ENCODE measurements at regions not wholly inside any gene's neighbourhood (a gene's known extent, or its start where the extent isn't known, plus 50 kb on each side); places are given as distances from the start of the nearest gene placed in this dataset.

- no peak overlapping the region for H3K4me3 ChIP-seq (ENCODE audit: low read depth, low read length)
- TF ChIP-seq CTCF (IDR thresholded peaks at IDR 0.05; ENCODE audit: borderline replicate concordance, insufficient read depth, low read depth, low read length) = no peak
Observed at GRCh38 chr4:30945586-30945985, 225.4 kb downstream of the PCDH7 start.

GRCh38 chr4:30946288-30946687, 226.1 kb downstream of the PCDH7 start:
- H3K4me3 ChIP-seq (ENCODE audit: low read depth, low read length) = no peak overlapping the region
- no peak for TF ChIP-seq CTCF (IDR thresholded peaks at IDR 0.05; ENCODE audit: borderline replicate concordance, insufficient read depth, low read depth, low read length)

- no peak for TF ChIP-seq CTCF (IDR thresholded peaks at IDR 0.05; ENCODE audit: borderline replicate concordance, insufficient read depth, low read depth, low read length)
- H3K4me3 ChIP-seq (ENCODE audit: low read depth, low read length) = no peak overlapping the region
Observed at GRCh38 chr4:30948653-30949052, 228.5 kb downstream of the PCDH7 start.

GRCh38 chr4:30950737-30951136, 230.6 kb downstream of the PCDH7 start:
- TF ChIP-seq CTCF (IDR thresholded peaks at IDR 0.05; ENCODE audit: borderline replicate concordance, insufficient read depth, low read depth, low read length) = no peak
- H3K4me3 ChIP-seq (ENCODE audit: low read depth, low read length) = no peak overlapping the region

GRCh38 chr4:30952526-30953219, 232.5 kb downstream of the PCDH7 start:
- no peak overlapping the region for H3K4me3 ChIP-seq (ENCODE audit: low read depth, low read length)
- TF ChIP-seq CTCF (IDR thresholded peaks at IDR 0.05; ENCODE audit: borderline replicate concordance, insufficient read depth, low read depth, low read length) = no peak

- H3K4me3 ChIP-seq (ENCODE audit: low read depth, low read length) = no peak overlapping the region
- no peak for TF ChIP-seq CTCF (IDR thresholded peaks at IDR 0.05; ENCODE audit: borderline replicate concordance, insufficient read depth, low read depth, low read length)
Observed at GRCh38 chr4:30953799-30954198, 233.6 kb downstream of the PCDH7 start.

GRCh38 chr4:30956916-30957315, 236.7 kb downstream of the PCDH7 start:
- no peak overlapping the region for H3K4me3 ChIP-seq (ENCODE audit: low read depth, low read length)
- TF ChIP-seq CTCF (IDR thresholded peaks at IDR 0.05; ENCODE audit: borderline replicate concordance, insufficient read depth, low read depth, low read length) = no peak

Measured in GM12875 (cell line).